BE2C (cell line): ENCODE measurements at regions not wholly inside any gene's neighbourhood (a gene's known extent, or its start where the extent isn't known, plus 50 kb on each side); places are given as distances from the start of the nearest gene placed in this dataset.

Experiments used
- DNase-seq: peaks from one replicate; pipeline ENCODE4 v3.0.0-alpha.2; 2020
- H3K27me3 ChIP-seq: fragments of 250-450 bp; sonication (Bioruptor Pico); 2 replicates; pipeline ENCODE4 v1.5.1; 2020; ENCODE audit warnings: mild to moderate bottlenecking
- H3K36me3 ChIP-seq: fragments of 250-450 bp; sonication (Bioruptor Pico); 2 replicates; pipeline ENCODE4 v1.5.1; 2020; ENCODE audit warnings: mild to moderate bottlenecking
- H3K4me1 ChIP-seq: fragments of 250-450 bp; sonication (Bioruptor Pico); 2 replicates; pipeline ENCODE4 v1.5.1; 2020
- H3K4me3 ChIP-seq: 2 replicates; pipeline ENCODE4 v1.5.1; 2011; ENCODE audit warnings: low read depth, low read length
- H3K9me3 ChIP-seq: fragments of 250-450 bp; sonication (Bioruptor Pico); 2 replicates; pipeline ENCODE4 v1.5.1; 2020
- TF ChIP-seq, protein P1 (sequence below): IDR thresholded peaks from 2 replicates; pipeline ENCODE4 v1.5.1; 2012; ENCODE audit warnings: mild to moderate bottlenecking, low read depth, low read length

DNA sequence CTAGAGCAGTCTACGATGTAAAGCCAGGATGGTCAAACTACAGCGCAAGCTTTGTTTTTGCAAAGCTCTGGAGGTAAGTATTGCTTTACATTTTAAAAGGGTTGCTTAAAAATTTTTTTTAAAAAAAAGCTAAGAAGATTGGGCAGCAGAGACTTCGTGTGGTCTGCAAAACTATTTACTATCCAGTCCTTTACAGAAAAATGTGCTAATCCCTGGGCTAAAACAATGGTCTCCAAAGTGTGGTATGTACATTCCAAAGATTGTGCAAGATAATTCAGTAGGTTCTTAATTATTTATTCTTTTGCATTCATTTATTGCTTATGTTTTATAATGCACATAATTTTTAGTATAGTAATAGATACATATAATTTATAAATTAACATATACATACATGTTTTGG lies 113.2 kb downstream of the MFAP3L start:
- TF ChIP-seq, protein P1, sequence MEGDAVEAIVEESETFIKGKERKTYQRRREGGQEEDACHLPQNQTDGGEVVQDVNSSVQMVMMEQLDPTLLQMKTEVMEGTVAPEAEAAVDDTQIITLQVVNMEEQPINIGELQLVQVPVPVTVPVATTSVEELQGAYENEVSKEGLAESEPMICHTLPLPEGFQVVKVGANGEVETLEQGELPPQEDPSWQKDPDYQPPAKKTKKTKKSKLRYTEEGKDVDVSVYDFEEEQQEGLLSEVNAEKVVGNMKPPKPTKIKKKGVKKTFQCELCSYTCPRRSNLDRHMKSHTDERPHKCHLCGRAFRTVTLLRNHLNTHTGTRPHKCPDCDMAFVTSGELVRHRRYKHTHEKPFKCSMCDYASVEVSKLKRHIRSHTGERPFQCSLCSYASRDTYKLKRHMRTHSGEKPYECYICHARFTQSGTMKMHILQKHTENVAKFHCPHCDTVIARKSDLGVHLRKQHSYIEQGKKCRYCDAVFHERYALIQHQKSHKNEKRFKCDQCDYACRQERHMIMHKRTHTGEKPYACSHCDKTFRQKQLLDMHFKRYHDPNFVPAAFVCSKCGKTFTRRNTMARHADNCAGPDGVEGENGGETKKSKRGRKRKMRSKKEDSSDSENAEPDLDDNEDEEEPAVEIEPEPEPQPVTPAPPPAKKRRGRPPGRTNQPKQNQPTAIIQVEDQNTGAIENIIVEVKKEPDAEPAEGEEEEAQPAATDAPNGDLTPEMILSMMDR: no peak
- Histone ChIP-seq H3K36me3 (no peaks in the 10 kb centered on the region), H3K9me3 (no peaks in the 10 kb centered on the region; the same call in 1 of the 2 replicates), H3K27me3 (no peaks in the 10 kb centered on the region), H3K4me3 (no peak overlapping the region), H3K4me1 (no peaks in the 10 kb centered on the region)
- no peak for DNase-seq

- no peak overlapping the region for H3K4me3 ChIP-seq
- no peaks in the 10 kb centered on the region for H3K36me3 ChIP-seq
- H3K9me3 ChIP-seq: no peaks in the 10 kb centered on the region
- TF ChIP-seq, protein P1: no peak
- no peaks in the 10 kb centered on the region for H3K27me3 ChIP-seq
- no peak for DNase-seq
- no peaks in the 10 kb centered on the region for H3K4me1 ChIP-seq
These were observed 116.3 kb downstream of the MFAP3L start for GRCh38 chr4:169909897-169910296.

DNA sequence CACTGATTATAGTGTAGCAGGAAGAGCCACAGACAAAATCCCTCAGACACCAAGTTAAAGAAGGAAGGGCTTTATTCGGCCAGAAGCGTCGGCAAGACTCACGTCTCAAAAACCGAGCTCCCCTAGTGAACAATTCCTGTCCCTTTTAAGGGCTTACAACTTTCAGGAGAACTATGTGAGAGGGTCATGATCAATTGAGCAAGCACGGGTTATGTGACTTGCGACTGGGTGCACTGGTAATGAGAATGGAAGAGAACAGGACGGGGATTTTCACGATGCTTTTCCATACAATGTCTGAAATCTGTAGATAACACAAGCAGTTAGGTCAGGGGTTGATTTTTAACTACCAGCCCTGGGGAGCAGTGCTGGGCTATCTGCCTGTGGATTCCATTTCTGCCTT lies 116.7 kb downstream of the MFAP3L start:
- Histone ChIP-seq H3K4me3 (no peak overlapping the region), H3K4me1 (no peaks in the 10 kb centered on the region), H3K9me3 (no peaks in the 10 kb centered on the region), H3K36me3 (no peaks in the 10 kb centered on the region), H3K27me3 (no peaks in the 10 kb centered on the region)
- no peak for DNase-seq
- TF ChIP-seq, protein P1: no peak

GRCh38 chr4:169907705-169908104 lies 118.5 kb downstream of the MFAP3L start:
- H3K9me3 ChIP-seq: no peaks in the 10 kb centered on the region
- H3K4me1 ChIP-seq: no peaks in the 10 kb centered on the region
- H3K4me3 ChIP-seq: no peak overlapping the region
- no peak for DNase-seq
- TF ChIP-seq, protein P1: no peak
- no peaks in the 10 kb centered on the region for H3K36me3 ChIP-seq
- no peaks in the 10 kb centered on the region for H3K27me3 ChIP-seq

DNA sequence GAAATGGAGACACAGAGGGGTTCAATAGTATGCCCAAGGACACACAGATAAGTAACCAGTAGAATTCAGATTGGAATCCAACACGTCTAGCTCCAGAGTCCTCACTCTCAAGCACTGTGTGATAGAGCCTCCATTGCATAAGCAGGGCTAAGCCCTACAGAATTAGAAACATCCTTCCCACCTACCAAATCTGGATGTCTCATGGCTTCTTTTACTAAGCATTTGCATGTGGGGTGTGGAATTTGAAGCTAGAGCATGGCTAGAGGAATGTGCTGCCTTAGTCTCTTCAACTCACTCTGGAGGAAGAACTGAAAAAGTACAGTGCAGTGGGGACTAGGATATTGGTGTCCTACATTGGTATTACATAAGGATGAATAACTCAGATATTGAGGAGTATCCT lies 119.4 kb downstream of the MFAP3L start:
- DNase-seq: no peak
- no peaks in the 10 kb centered on the region for H3K36me3 ChIP-seq
- TF ChIP-seq, protein P1: no peak
- H3K9me3 ChIP-seq: no peaks in the 10 kb centered on the region
- no peak overlapping the region for H3K4me3 ChIP-seq
- no peaks in the 10 kb centered on the region for H3K4me1 ChIP-seq
- H3K27me3 ChIP-seq: no peaks in the 10 kb centered on the region

DNA sequence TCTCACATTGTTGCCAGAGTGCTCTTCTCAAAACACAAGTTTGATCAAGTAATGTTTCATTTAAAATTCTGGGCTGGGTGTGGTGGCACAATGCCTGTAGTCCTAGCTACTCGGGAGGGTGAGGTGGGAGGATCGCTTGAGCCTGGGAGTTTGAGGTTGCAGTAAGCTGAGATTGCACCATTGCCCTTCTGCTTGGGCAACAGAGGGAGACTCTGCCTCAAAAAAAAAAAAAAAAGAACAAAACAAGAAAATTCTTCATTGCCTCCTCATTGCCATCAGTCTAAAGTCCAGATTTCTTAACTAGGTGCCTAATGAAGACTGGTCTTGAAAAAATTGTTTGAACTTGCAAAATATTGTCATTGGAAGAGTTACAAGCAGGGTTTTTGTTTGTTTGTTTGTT lies 120.1 kb downstream of the MFAP3L start:
- Histone ChIP-seq H3K4me3 (no peak overlapping the region), H3K9me3 (no peaks in the 10 kb centered on the region), H3K27me3 (no peaks in the 10 kb centered on the region), H3K36me3 (no peaks in the 10 kb centered on the region), H3K4me1 (no peaks in the 10 kb centered on the region)
- no peak for DNase-seq
- TF ChIP-seq, protein P1: no peak
